SK-N-MC (cell line): ENCODE measurements at regions not wholly inside any gene's neighbourhood (a gene's known extent, or its start where the extent isn't known, plus 50 kb on each side); places are given as distances from the start of the nearest gene placed in this dataset.
"Not testable (repeated sequence)": the region's sequence is repeated elsewhere in the genome, so short reads cannot be mapped to it uniquely, and the experiment has no call there.

Experiments used
- EZH2 ChIP-seq: fragments of 200-600 bp; sonication (generic); IDR thresholded peaks from one replicate; pipeline ENCODE4 v1.6.1; 2017; ENCODE audit warnings: antibody characterized with exemption
- FOXP2 ChIP-seq: optimal IDR thresholded peaks from 2 replicates; pipeline ENCODE3; 2011; ENCODE audit warnings: mild to moderate bottlenecking, moderate library complexity; ENCODE audit not compliant: insufficient read depth; ENCODE audit errors: extremely low read length, control extremely low read depth
- POLR2AphosphoS5 ChIP-seq: IDR thresholded peaks from 2 replicates; pipeline ENCODE4 v1.6.1; 2012; ENCODE audit warnings: mild to moderate bottlenecking, low read depth, low read length, borderline replicate concordance

DNA sequence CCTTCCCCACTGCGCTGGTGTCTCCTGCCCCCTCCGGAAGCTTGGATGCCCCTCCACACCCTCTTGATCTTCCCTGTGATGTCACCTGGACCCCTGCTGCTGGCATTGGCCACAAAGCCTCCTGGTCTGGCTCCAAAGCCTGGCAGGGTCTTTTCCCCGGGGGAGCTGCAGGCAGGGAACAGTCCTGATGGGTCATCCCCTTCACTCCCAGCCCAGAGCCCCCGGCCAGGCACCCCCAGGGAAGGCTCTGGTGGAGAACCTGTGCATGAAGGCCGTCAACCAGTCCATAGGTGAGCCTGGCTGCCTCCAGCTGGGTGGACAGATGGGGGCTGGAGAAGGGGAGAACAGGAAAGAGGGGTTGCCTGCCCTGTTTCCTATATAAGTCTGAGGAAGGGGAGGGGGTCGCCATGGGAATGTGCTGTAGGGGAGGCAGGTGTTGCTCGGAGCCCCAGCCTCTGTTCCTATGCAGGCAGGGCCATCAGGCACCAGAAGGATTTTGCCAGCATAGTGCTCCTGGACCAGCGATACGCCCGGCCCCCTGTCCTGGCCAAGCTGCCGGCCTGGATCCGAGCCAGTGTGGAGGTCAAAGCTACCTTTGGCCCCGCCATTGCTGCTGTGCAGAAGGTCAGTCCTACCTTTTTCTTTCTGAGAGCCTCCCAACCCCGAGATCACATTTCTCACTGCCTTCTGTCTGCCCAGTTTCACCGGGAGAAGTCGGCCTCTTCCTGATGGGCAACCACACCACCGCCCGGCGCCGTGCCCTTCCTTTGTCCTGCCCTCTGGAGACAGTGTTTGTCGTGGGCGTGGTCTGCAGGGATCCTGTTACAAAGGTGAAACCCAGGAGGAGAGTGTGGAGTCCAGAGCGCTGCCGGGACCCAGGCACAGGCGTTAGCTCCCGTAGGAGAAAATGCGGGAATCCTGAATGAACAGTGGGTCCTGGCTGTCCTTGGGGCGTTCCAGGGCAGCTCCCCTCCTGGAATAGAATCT is 104.5 kb upstream of the PZP start:
- not testable (repeated sequence) for TF ChIP-seq EZH2, POLR2AphosphoS5, FOXP2
